Suppressor macrophage treated with lipopolysaccharide for 4 hours (primary cell): ENCODE measurements at regions not wholly inside any gene's neighbourhood (a gene's known extent, or its start where the extent isn't known, plus 50 kb on each side); places are given as distances from the start of the nearest gene placed in this dataset.
A peak's percentile ranks its signal among the peaks of the same experiment; 100 is the strongest.
"Not testable (repeated sequence)": the region's sequence is repeated elsewhere in the genome, so short reads cannot be mapped to it uniquely, and the experiment has no call there.

Experiments
- DNase-seq: peaks from one replicate; pipeline ENCODE4 v3.0.0-alpha.2; 2020

GRCh38 chr11:93032580-93032979, 63.1 kb downstream of the MTNR1B start:
- no peak for DNase-seq

DNA sequence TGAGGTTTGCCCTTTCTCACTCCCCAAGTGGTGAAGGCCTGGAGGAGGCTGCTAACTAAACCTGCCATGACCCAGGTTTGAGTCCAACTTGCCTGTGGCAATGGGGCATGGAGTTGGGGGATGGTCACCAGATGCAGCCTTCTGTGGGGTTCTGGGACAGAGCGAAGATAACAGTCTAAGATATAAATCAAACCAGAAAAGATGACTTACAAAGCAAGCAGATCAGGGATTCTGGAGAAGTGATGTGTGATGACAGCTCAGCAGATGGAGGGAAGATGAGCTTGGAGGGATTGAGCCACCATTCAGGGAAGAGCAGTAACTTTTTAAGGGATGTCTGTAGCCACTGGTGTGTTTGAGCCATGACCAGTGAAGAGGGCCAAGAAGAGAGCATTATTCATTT, 63.6 kb downstream of the MTNR1B start:
- DNase-seq = no peak

DNA sequence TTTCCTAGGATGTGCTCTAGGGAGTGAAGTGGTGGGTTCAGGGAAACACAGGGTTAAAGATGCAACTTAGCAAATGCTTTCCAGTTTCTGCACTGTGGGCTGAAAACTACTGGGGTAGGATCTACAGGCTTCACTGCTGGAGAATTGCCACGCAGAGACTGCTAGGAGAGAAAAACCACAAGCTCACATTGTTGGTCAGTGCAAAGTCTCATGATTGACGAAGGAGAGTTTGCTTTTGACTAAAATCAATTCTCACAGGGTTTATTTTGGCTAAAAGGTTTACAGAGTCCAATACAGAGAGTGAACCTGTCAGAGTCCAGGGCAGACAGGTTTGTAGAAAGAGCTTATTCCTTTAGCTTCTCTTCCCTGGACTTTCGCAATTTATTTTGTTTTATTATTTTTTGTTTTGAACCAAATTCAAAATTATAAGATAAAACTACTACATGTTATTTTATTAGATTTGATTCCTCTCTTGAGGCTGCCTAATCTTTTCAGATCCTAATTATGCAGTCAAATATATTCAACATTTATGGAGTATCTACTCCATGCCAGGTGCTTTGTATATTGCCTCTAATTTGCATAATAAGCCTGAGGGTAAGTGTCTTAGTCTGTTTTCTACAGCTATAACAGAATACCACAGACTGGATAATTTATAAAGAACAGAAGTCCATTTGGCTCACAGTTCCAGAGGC, 64.7 kb downstream of the MTNR1B start:
- DNase-seq = no peak

DNA sequence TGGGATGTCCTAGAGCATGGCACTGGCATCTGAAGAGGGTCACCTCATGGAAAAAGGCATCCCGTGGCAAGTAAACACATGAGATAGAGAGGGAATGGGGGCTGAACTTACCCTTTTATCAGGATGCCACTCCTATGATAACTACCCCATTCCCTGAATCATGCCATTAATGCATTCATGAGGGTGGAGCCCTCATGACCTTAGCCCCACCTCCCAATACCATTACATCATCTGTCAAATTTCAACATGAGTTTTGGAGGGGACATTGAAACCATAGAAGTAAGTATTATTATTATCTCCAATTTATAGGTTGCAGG, 65.2 kb downstream of the MTNR1B start:
- DNase-seq = no peak

DNA sequence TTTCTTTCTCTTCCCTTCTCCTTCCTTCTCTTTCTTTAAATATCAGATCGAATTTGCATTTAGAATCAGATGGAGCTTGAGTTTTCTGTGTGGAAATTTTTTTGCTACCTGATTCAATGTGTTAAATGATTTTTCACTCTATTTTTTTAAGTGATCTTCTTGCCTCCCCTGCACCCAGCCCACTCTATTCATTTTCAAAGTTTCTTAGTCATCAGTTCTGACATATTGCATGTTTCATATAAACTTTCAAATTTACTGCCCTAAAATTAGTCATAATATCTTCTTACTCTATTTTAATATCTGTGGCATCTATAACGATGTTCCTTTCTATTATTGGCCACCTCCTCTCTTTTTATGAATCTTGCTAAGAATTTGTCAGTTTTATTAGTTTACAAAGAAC, 69.1 kb downstream of the MTNR1B start:
- no peak for DNase-seq

DNA sequence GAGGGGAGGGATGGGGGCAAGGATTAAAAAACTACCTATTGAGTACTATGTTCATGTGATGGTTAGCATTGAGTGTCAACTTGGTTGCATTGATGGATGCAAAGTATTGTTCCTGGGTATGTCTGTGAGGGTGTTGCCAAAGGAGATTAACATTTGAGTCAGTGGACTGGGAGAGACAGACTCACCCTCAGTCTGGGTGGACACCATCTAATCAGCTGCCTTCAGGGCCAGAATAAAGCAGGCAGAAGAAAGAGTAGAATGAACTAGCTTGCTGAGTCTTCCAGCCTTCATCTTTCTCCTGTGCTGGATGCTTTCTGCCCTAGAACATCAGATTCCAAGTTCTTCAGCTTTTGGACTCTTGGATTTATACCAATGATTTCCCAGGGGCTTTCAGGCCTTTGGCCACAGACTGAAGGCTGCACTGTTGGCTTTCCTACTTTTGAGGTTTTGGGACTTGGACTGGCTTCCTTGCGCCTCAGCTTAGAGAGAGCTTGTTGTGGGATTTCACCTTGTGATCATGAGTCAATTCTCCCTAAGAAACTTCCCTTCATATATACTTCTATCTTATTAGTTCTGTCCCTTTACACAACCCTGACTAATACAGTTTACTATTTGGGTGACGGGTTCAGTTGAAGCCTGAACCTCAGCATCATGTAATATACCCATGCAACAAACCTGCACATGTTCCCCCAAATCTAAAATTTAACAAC, 70.2 kb downstream of the MTNR1B start:
- DNase-seq = no peak

DNA sequence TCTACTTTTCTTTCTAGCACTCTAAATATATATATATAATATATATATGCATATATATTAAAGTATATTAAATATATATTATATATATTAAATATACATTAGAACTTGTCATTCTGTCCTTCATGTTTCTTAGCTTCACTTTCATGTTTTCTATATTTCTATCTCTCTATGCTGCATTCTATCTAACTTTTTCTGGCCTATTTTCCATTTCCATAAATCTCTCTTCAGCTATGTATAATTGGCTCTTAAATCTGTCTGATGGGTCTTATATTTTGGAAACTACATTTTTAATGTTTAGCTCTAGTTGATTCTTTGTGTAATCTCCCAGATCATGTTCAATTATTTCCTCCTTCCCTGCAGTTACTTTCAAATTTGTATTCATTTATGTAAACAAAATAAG, 72.2 kb downstream of the MTNR1B start:
- no peak for DNase-seq

- not testable (repeated sequence) for DNase-seq
Observed at GRCh38 chr11:93043186-93043585, 73.7 kb downstream of the MTNR1B start.

- DNase-seq = no peak
Observed at GRCh38 chr11:93049740-93050139, 80.3 kb downstream of the MTNR1B start.

GRCh38 chr11:93051186-93051585, 81.7 kb downstream of the MTNR1B start:
- no peak for DNase-seq

DNA sequence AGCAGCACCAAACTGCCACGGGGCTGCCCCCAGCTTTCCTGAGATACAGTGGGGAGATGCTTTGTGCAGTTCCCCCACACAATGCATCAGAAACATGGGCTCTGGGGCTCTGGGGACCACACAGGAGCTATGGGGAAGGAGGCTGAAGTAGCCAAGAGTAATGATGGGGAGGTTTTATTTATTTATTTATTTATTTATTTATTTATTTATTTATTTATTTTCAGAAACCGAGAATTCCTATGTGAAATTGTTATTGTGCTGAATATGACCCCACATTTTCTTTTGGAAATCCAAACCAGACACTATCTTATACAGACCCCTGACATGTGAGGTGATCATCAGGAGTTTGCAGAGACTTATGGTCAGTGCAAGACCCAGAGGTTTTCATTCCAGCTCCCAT, 84.4 kb downstream of the MTNR1B start:
- DNase-seq = no peak

- DNase-seq = no peak
Observed at GRCh38 chr11:93054279-93054678, 84.8 kb downstream of the MTNR1B start.

GRCh38 chr11:93054881-93055280, 85.4 kb downstream of the MTNR1B start:
- peak; percentile 57 for DNase-seq

GRCh38 chr11:93059117-93059957, 89.9 kb downstream of the MTNR1B start:
- DNase-seq = no peak

- DNase-seq = no peak
Observed at GRCh38 chr11:93063086-93063485, 93.6 kb downstream of the MTNR1B start.

- not testable (repeated sequence) for DNase-seq
Observed at GRCh38 chr11:93065074-93065674, 95.7 kb downstream of the MTNR1B start.

GRCh38 chr11:93067881-93068390, 98.5 kb downstream of the MTNR1B start:
- no peak for DNase-seq

DNA sequence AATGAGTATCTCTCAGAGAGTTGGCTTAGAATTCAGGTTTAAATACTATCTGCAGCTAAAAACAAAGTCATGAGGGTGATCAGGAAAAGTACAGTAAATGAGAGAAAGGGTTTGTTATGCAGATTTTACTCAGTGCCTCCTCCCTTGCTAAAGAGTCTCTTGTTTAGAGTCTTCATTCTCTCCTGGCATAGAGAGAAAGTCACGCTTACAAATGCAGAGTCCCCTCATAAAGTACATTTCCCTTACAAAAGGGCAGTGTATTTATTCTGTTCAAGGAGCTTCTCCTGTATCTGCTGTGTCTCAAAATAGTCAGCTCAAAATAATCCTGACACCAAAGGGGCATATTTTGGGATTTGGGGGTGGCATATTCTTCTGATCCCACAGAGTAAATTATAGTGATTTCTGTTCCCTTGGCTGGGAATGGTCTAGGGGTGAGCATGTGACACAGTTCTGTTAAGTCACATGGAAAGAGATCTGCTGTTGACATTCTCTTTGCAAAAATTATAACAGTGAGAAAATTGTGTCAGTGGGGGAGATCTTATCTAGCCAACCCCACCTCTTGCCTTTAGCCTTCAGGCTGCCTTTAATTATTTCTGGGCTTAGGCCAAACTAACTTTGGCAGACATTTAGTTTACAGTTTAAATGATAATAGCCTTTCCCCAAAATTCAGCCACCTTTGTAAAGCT, 102.9 kb downstream of the MTNR1B start:
- DNase-seq = no peak

- no peak for DNase-seq
Observed at GRCh38 chr11:93073026-93073425, 103.6 kb downstream of the MTNR1B start.

GRCh38 chr11:93073508-93074280, 104.2 kb downstream of the MTNR1B start:
- DNase-seq = no peak

GRCh38 chr11:93074352-93074751, 104.9 kb downstream of the MTNR1B start:
- DNase-seq = no peak

GRCh38 chr11:93075782-93076181, 106.3 kb downstream of the MTNR1B start:
- DNase-seq = no peak
